ENCODE measurements at regions not wholly inside any gene's neighbourhood (a gene's known extent, or its start where the extent isn't known, plus 50 kb on each side); places are given as distances from the start of the nearest gene placed in this dataset.
A peak's percentile ranks its signal among the peaks of the same experiment; 100 is the strongest.

DNA sequence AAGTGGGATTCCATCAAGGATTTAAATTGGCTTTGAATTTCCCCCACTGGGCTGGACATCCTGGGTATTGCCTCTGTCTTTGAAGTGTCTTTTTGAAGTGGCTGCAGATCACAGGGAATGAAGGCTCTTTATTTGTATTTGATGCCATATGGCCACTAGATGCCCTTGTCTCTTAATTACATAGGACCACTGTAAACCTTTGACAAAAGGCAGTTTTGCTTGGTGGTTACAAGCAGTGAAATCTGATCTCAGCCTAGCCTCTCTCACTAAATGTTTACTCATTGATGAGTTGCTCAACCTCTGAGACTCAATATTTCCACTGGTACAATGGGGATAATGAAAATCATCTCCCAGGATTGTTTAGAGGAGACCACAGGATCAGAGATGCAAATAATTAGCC lies 102.2 kb downstream of the INSIG2 start:
- no peak overlapping the region for H3K4me3 ChIP-seq (replicated peaks in 1 of 2; ENCODE audit: low read depth in 2 of 2, low read length in 2 of 2)
- TF ChIP-seq CTCF (IDR thresholded peaks at IDR 0.05; ENCODE audit: low read depth, low read length), result no peak
- no peak for DNase-seq (ENCODE audit: low read depth in 2 of 2)

DNA sequence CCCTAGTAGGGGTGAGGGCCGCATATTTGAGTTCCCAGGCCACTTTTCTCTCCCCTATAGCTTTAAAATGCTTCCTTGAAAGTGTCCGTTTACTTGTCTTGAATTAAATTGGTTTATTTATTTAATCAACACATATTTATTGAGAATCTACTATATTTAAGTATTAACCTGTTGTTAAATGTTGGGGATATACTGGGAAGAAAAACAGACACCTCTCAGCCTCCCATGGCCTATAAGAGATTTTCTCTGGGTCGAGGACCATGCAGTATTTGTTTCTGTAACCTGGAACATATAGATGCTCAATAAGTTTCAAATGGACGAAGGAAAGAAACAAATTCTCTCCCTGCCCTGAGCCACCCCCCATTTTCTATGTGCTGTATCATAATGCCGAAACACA lies 98.6 kb downstream of the INSIG2 start:
- TF ChIP-seq CTCF (IDR thresholded peaks at IDR 0.05; ENCODE audit: low read depth, low read length), result no peak
- no peak for DNase-seq (ENCODE audit: low read depth in 2 of 2)
- peak overlapping the region; percentile 55 to 60 for H3K4me3 ChIP-seq (replicated peaks in 1 of 2; ENCODE audit: low read depth in 2 of 2, low read length in 2 of 2)

DNA sequence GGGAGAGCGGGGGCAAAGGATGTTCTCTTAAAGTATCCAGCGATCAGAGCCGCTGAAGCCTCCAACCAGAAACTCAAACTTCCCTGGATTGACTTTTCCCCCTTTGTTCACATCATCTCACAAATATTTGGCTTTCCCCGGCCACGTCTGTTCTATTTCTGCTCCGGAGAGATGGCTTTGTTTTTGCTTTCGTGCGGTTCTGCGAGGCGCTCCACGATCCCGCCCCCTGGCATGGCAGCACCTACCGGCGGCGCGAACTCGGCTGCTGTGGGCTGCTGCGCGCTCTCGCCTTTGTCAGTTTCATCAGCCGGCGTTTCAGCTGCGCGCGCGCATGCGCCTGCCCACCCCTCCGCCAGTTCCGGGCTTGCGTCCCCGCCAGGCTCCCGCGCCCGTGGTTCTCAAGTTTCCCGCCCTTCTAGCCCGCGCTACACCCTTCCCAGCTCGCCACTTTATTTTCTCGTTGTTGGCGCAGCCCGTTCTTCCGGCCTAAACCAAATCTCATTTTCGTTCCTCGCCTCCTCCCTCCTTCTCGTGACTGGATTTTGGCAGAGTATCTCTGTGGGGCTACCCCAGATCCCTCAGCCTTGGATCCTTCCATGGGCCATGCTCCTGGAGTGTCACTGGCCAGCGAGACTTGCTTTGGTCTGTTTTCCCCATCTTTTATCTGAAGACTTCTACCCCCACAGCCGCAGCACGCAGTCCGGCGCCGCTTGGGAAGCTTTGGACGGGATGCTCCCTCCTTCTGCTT lies 98.0 kb downstream of the INSIG2 start:
- H3K4me3 ChIP-seq (replicated peaks in 1 of 2; ENCODE audit: low read depth in 2 of 2, low read length in 2 of 2), result peak overlapping the region; percentile 55 to 60
- TF ChIP-seq CTCF (IDR thresholded peaks at IDR 0.05; ENCODE audit: low read depth, low read length), result no peak
- peak; percentile 69 to 85 for DNase-seq (ENCODE audit: low read depth in 2 of 2)

DNA sequence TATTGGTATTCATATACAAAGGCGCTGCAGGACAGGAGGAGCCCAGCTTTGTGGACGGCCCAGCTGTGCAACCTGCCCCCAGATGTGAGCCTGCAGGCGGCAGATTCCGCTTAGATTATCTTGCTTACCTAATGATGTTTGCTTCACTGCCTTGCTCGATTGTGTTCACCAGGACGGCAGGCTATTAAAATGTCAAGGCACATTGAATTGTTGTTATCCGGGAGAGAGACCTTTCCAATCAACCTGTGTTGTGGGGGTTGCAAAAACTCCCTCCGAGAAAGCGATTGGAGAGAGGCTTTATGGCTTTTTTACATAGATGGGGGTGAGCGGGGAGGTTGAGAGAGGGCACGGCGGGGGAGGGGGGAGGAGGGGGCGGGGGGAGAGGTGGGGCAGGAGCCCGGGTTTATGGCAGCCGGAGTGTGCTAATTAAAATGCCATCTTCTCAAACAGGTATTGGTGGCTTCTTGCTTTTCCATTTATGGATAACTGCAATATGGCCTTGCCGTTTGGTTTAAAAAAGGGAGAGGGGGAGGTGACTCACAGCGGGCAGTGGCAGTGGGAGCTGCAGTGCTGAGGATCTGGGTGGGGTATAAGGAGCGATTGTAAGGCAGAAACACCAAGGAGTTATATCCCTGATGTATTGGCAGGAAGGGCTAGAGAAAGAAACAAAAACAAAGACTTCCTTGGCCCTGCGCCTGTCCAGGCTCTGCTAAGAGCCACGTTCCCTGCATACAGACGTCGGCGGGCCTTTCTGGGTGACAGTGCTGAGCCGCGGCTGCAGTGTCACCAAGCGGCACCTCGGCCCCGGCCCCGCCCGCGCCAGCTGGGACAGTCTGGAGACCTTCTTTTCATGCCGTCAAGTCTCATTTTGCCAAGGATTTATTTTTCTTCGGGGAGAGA lies 97.2 kb downstream of the INSIG2 start:
- TF ChIP-seq CTCF (IDR thresholded peaks at IDR 0.05; ENCODE audit: low read depth, low read length), result no peak
- H3K4me3 ChIP-seq (replicated peaks in 1 of 2; ENCODE audit: low read depth in 2 of 2, low read length in 2 of 2), result peak overlapping the region; percentile 55 to 60
- DNase-seq (ENCODE audit: low read depth in 2 of 2), result peak; percentile 33 to 46

- TF ChIP-seq CTCF (IDR thresholded peaks at IDR 0.05; ENCODE audit: low read depth, low read length), result no peak
- no peak overlapping the region for H3K4me3 ChIP-seq (replicated peaks in 1 of 2; ENCODE audit: low read depth in 2 of 2, low read length in 2 of 2)
- DNase-seq (ENCODE audit: low read depth in 2 of 2), result no peak
Measured at GRCh38 chr2:118183381-118183780, 95.1 kb downstream of the INSIG2 start.

DNA sequence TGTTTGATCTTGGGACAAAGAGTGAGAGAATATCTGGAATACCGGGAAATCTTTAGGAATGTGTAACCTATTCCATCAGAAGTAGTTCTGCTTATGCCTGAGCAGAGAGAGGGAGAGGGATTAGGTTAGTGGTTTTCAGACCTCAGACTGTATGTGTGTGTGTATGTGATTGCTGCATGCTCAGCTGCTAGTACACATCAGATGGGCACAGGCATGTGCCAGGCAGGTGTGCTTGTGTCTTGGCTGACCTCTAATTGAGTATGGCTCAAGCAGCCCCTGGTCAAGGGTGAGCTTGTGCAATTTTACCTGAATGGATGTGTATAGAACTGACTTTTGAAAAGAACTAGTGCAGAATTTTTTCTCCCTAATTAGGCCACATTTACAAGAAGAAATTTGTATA lies 91.2 kb downstream of the INSIG2 start:
- DNase-seq (ENCODE audit: low read depth in 2 of 2), result no peak
- H3K4me3 ChIP-seq (replicated peaks in 1 of 2; ENCODE audit: low read depth in 2 of 2, low read length in 2 of 2), result no peak overlapping the region
- no peak for TF ChIP-seq CTCF (IDR thresholded peaks at IDR 0.05; ENCODE audit: low read depth, low read length)

All from cardiac fibroblast (primary cell).